ENCODE measurements at regions not wholly inside any gene's neighbourhood (a gene's known extent, or its start where the extent isn't known, plus 50 kb on each side); places are given as distances from the start of the nearest gene placed in this dataset.

DNA sequence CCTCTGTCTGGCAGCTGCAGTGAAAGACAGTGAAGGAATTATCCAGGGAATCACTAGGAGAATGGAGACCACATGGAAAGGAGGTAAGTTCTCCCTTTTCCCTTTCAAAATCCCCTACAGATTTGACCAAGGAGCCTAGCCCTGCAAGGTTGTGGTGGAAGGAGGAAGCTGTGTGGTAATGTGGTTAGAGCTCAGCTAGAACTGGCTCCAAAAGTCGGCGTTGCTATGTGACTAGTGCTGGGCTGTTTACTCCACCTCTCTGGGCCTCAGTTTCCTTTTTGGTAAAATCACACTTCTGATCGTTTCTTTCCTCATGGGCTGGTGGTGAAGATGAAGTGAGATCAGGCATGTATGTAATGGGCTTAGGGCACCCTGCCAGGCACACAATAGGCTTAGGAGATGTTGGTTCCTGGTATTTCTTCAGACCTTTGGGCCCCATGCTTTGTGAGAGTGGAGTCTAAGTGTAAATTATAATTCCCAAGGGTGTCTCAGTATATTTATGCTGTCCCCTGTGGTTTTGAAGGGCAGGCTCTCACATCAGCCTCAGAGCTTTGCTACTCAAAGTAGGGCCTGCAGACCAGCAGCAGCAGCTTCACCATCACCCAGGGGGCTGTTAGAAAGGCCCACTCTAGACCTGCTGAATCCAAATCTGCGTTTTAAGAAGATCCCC lies 183.7 kb upstream of the BCOR start:
- TF ChIP-seq, protein P1, sequence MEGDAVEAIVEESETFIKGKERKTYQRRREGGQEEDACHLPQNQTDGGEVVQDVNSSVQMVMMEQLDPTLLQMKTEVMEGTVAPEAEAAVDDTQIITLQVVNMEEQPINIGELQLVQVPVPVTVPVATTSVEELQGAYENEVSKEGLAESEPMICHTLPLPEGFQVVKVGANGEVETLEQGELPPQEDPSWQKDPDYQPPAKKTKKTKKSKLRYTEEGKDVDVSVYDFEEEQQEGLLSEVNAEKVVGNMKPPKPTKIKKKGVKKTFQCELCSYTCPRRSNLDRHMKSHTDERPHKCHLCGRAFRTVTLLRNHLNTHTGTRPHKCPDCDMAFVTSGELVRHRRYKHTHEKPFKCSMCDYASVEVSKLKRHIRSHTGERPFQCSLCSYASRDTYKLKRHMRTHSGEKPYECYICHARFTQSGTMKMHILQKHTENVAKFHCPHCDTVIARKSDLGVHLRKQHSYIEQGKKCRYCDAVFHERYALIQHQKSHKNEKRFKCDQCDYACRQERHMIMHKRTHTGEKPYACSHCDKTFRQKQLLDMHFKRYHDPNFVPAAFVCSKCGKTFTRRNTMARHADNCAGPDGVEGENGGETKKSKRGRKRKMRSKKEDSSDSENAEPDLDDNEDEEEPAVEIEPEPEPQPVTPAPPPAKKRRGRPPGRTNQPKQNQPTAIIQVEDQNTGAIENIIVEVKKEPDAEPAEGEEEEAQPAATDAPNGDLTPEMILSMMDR (IDR thresholded peaks at IDR 0.05) = no peak

- TF ChIP-seq, protein P1 (IDR thresholded peaks at IDR 0.05) = no peak
Measured at GRCh38 chrX:40279762-40280161, 182.0 kb upstream of the BCOR start.

DNA sequence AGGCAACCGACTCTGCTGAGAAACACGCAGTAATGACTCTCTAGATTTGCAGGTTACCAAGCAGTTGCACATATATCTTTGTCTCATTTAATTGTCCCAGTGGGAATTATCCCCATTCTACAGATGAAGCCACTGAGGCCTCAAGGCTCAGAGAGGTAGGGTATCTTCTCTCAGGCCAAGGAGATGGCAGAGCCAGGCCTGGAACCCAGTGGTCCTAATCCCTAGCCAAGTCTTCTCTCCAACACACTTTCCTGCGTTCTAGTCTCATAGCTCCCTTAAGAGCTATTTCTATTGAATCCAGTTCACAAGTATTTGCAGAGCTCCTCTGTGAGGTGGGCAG lies 181.3 kb upstream of the BCOR start:
- TF ChIP-seq, protein P1 (IDR thresholded peaks at IDR 0.05) = no peak

GRCh38 chrX:40278340-40279090 lies 180.8 kb upstream of the BCOR start:
- TF ChIP-seq, protein P1 (IDR thresholded peaks at IDR 0.05) = no peak

- TF ChIP-seq, protein P1 (IDR thresholded peaks at IDR 0.05) = no peak
Measured at GRCh38 chrX:40277672-40278071, 179.9 kb upstream of the BCOR start.

- TF ChIP-seq, protein P1 (IDR thresholded peaks at IDR 0.05) = no peak
Measured at GRCh38 chrX:40273356-40274050, 175.7 kb upstream of the BCOR start.

- TF ChIP-seq, protein P1 (IDR thresholded peaks at IDR 0.05) = no peak
Measured at GRCh38 chrX:40272776-40273175, 175.0 kb upstream of the BCOR start.

All from LNCAP (cell line).